Type B pancreatic cell (in vitro differentiated cells): ENCODE measurements at regions not wholly inside any gene's neighbourhood (a gene's known extent, or its start where the extent isn't known, plus 50 kb on each side); places are given as distances from the start of the nearest gene placed in this dataset.

Experiments used
- DNase-seq: peaks from one replicate; pipeline ENCODE4 v3.0.0; 2021; ENCODE audit warnings: mixed read lengths; ENCODE audit not compliant: unreplicated experiment; ENCODE audit errors: extremely low spot score
- H3K27ac Mint-ChIP-seq: 2 replicates; pipeline ENCODE4 v1.8.0; 2021; ENCODE audit warnings: mild to moderate bottlenecking, mixed read lengths
- H3K27me3 Mint-ChIP-seq: 2 replicates; pipeline ENCODE4 v1.8.0; 2021; ENCODE audit warnings: mixed read lengths
- H3K36me3 Mint-ChIP-seq: 2 replicates; pipeline ENCODE4 v1.8.0; 2021; ENCODE audit warnings: mixed read lengths
- H3K4me1 Mint-ChIP-seq: one replicate; pipeline ENCODE4 v1.8.0; 2021; ENCODE audit warnings: mixed read lengths; ENCODE audit not compliant: unreplicated experiment
- H3K4me3 Mint-ChIP-seq: 2 replicates; pipeline ENCODE4 v1.8.0; 2021; ENCODE audit warnings: mild to moderate bottlenecking, mixed read lengths
- H3K9me3 Mint-ChIP-seq: 2 replicates; pipeline ENCODE4 v1.8.0; 2021; ENCODE audit warnings: mixed read lengths
- TF ChIP-seq, protein P1 (sequence below): fragments of 200-600 bp; sonication (generic); conservative IDR thresholded peaks from 2 replicates; pipeline ENCODE4 v1.5.0; 2021; ENCODE audit warnings: antibody characterized with exemption, mild to moderate bottlenecking

DNA sequence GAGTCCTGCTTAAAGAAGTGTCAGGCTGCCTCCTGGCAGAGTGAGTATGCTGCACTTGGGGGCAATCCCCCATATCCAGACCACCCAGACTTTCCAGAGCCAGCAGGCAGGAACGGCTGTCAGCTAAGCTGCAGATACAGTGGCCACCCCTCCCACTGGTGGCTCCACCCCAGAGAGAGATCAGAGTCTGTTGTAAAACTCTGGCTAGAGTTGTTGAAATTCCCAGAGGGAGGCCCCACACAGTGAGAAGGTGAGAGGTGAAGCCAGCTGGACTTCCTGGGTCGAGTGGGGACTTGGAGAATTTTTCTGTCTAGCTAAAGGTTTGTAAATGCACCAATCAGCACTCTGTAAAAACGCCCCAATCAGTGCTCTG lies 533.8 kb upstream of the ACVR2A start:
- no peak overlapping the region for H3K4me3 Mint-ChIP-seq
- TF ChIP-seq, protein P1, sequence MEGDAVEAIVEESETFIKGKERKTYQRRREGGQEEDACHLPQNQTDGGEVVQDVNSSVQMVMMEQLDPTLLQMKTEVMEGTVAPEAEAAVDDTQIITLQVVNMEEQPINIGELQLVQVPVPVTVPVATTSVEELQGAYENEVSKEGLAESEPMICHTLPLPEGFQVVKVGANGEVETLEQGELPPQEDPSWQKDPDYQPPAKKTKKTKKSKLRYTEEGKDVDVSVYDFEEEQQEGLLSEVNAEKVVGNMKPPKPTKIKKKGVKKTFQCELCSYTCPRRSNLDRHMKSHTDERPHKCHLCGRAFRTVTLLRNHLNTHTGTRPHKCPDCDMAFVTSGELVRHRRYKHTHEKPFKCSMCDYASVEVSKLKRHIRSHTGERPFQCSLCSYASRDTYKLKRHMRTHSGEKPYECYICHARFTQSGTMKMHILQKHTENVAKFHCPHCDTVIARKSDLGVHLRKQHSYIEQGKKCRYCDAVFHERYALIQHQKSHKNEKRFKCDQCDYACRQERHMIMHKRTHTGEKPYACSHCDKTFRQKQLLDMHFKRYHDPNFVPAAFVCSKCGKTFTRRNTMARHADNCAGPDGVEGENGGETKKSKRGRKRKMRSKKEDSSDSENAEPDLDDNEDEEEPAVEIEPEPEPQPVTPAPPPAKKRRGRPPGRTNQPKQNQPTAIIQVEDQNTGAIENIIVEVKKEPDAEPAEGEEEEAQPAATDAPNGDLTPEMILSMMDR: no peak
- no peaks in the 10 kb centered on the region for H3K4me1 Mint-ChIP-seq
- H3K9me3 Mint-ChIP-seq: no peaks in the 10 kb centered on the region
- H3K27ac Mint-ChIP-seq: no peak overlapping the region
- H3K36me3 Mint-ChIP-seq: no peaks in the 10 kb centered on the region
- DNase-seq: no peak
- H3K27me3 Mint-ChIP-seq: no peaks in the 10 kb centered on the region

GRCh38 chr2:147310335-147311057 lies 534.3 kb upstream of the ACVR2A start:
- H3K9me3 Mint-ChIP-seq: no peaks in the 10 kb centered on the region
- TF ChIP-seq, protein P1: no peak
- H3K27ac Mint-ChIP-seq: no peak overlapping the region
- no peaks in the 10 kb centered on the region for H3K27me3 Mint-ChIP-seq
- no peaks in the 10 kb centered on the region for H3K4me1 Mint-ChIP-seq
- H3K36me3 Mint-ChIP-seq: no peaks in the 10 kb centered on the region
- no peak for DNase-seq
- H3K4me3 Mint-ChIP-seq: no peak overlapping the region

GRCh38 chr2:147297820-147298219 lies 547.0 kb upstream of the ACVR2A start:
- no peak overlapping the region for H3K27ac Mint-ChIP-seq
- no peaks in the 10 kb centered on the region for H3K27me3 Mint-ChIP-seq

DNA sequence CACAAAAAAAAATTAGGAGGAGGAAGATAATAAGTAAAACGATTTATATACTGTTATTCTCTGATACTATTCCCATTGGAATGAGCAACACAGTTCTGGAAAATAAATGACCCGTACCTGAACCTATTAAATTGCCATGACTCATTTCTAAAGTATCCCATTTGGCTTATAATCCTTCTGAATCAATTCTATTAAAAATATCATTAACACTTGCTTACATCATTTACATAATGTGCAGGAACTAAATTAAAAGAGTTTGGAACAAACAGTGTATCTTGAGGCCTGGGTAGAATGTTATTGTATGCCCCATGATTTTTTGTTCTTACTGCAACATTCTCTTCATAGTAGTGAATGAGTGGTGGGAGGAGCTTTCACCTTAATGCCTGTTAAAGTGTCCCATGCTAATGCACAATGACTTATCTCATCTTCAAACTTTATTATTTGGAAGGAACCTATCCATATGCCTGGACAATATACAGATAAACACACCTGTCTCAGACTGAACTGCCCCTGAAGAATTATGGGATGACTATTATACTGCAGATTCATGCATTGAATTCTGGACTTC lies 549.9 kb upstream of the ACVR2A start:
- Mint-ChIP-seq H3K9me3 (no peaks in the 10 kb centered on the region), H3K4me3 (no peak overlapping the region), H3K4me1 (no peaks in the 10 kb centered on the region), H3K27me3 (no peaks in the 10 kb centered on the region), H3K36me3 (no peaks in the 10 kb centered on the region), H3K27ac (no peak overlapping the region)
- DNase-seq: no peak
- TF ChIP-seq, protein P1: no peak

More at GRCh38 chr2:147297820-147298219, 547.0 kb upstream of the ACVR2A start:
- no peaks in the 10 kb centered on the region for H3K4me1 Mint-ChIP-seq
- no peaks in the 10 kb centered on the region for H3K9me3 Mint-ChIP-seq
- TF ChIP-seq, protein P1: no peak
- no peak overlapping the region for H3K4me3 Mint-ChIP-seq
- no peak for DNase-seq
- no peaks in the 10 kb centered on the region for H3K36me3 Mint-ChIP-seq

- Mint-ChIP-seq H3K4me3 (no peak overlapping the region), H3K9me3 (no peaks in the 10 kb centered on the region), H3K36me3 (no peaks in the 10 kb centered on the region), H3K4me1 (no peaks in the 10 kb centered on the region), H3K27me3 (no peaks in the 10 kb centered on the region), H3K27ac (no peak overlapping the region)
- DNase-seq: no peak
- TF ChIP-seq, protein P1: no peak
Observed at GRCh38 chr2:147293991-147294824, 550.6 kb upstream of the ACVR2A start.
